Thyroid gland (tissue), 4 donors: ENCODE measurements at regions not wholly inside any gene's neighbourhood (a gene's known extent, or its start where the extent isn't known, plus 50 kb on each side); places are given as distances from the start of the nearest gene placed in this dataset.

Experiments
- CTCF ChIP-seq, 6 experiments: fragments of 200-600 bp in 3 of 6; fragments of 450-650 bp in 3 of 6; sonication (generic) in 3 of 6; IDR thresholded peaks; one replicate each; pipeline ENCODE4 v1.5.1; 2016 to 2019; ENCODE audit warnings: antibody characterized with exemption in 6 of 6, mild to moderate bottlenecking in 2 of 6, inconsistent platforms in 1 of 6, moderate library complexity in 1 of 6
- POLR2A ChIP-seq, 2 donors: fragments of 450-650 bp; IDR thresholded peaks; one replicate each; pipeline ENCODE4 v1.6.1; 2017; ENCODE audit warnings: antibody characterized with exemption in 2 of 2, mild to moderate bottlenecking in 2 of 2, moderate library complexity in 1 of 2

- TF ChIP-seq POLR2A (IDR thresholded peaks at IDR 0.05): no peak
- TF ChIP-seq CTCF (IDR thresholded peaks at IDR 0.05): no peak
Observed at GRCh38 chr10:6674291-6674690, 94.2 kb upstream of the PRKCQ start.
